A549 (cell line): ENCODE measurements at regions not wholly inside any gene's neighbourhood (a gene's known extent, or its start where the extent isn't known, plus 50 kb on each side); places are given as distances from the start of the nearest gene placed in this dataset.

Source experiments
- ATAC-seq, 2 experiments: fragments of 200-7000 bp in 1 of 2; fragments of >200 bp in 1 of 2; cut with Nextera tagmentation in 1 of 2; cut with Tn5 transposase in 1 of 2; 3 replicates each; pipeline versions ENCODE4 v1.8.0 to v1.9.1; 2018 to 2020; ENCODE audit warnings: mild to moderate bottlenecking in 1 of 2, moderate library complexity in 1 of 2
- CTCF ChIA-PET: fragments of 300-600 bp; sonication (Branson Sonifier 250); formaldehyde crosslinking; extraction: SDS; loops from one replicate; lab custom pipeline; 2021; ENCODE audit warnings: antibody characterized with exemption, inconsistent platforms; lab: Yijun Ruan, JAX
- POLR2A ChIA-PET: fragments of 350-600 bp; formaldehyde crosslinking; extraction: SDS; loops from one replicate; lab custom pipeline; 2021; ENCODE audit warnings: antibody characterized with exemption, inconsistent platforms; lab: Yijun Ruan, JAX
- DNase-seq, 2 experiments: peaks; one replicate each; pipeline versions ENCODE4 v3.0.0 to v3.0.0-alpha.2; 2011 to 2016; ENCODE audit warnings: low read depth in 1 of 2, low spot score in 1 of 2
- FAIRE-seq: peaks from 2 replicates; lab custom pipeline; 2011; peaks lifted over from hg19 to GRCh38; lab: Jason Lieb, UNC
- H3K27ac ChIP-seq, 2 experiments: fragments of >200 bp; sonication (Bioruptor Twin); formaldehyde crosslinking; 3 replicates each; pipeline ENCODE4 v1.5.1; 2016 to 2017
- H3K4me1 ChIP-seq: fragments of >200 bp; sonication (Bioruptor Twin); formaldehyde crosslinking; 3 replicates; pipeline ENCODE4 v1.6.1; 2016
- H3K4me2 ChIP-seq: fragments of >200 bp; sonication (Bioruptor Twin); formaldehyde crosslinking; 3 replicates; pipeline ENCODE4 v1.6.1; 2016
- H3K4me3 ChIP-seq: fragments of >200 bp; sonication (Bioruptor Twin); formaldehyde crosslinking; 3 replicates; pipeline ENCODE4 v1.5.1; 2016
- H3K9me3 ChIP-seq: fragments of >200 bp; sonication (Bioruptor Twin); formaldehyde crosslinking; 3 replicates; pipeline ENCODE4 v1.6.1; 2016
- ATOH8 ChIP-seq: fragments of 250-450 bp; sonication (Bioruptor Pico); IDR thresholded peaks from 2 replicates; pipeline ENCODE4 v1.5.0; 2020; ENCODE audit warnings: low read depth, mild to moderate bottlenecking, moderate library complexity
- CBX8 ChIP-seq: fragments of 200-600 bp; sonication (generic); IDR thresholded peaks from 2 replicates; pipeline ENCODE4 v1.6.1; 2016
- CEBPB ChIP-seq, 2 experiments: fragments of >200 bp in 1 of 2; sonication (Bioruptor Twin) in 1 of 2; formaldehyde crosslinking in 1 of 2; IDR thresholded peaks; 2 replicates each; pipeline ENCODE4 v1.6.1; 2012 to 2016
- CHD2 ChIP-seq: fragments of 150-350 bp; IDR thresholded peaks from 2 replicates; pipeline ENCODE4 v1.6.1; 2014; ENCODE audit warnings: low read length; ENCODE audit not compliant: partially characterized antibody
- CHD4 ChIP-seq: fragments of 200-600 bp; sonication (generic); IDR thresholded peaks from 2 replicates; pipeline ENCODE4 v1.6.1; 2016; ENCODE audit warnings: antibody characterized with exemption, mild to moderate bottlenecking, borderline replicate concordance
- EHF ChIP-seq: fragments of 250-450 bp; sonication (Bioruptor Pico); IDR thresholded peaks from 2 replicates; pipeline ENCODE4 v1.5.0; 2020; ENCODE audit warnings: mild to moderate bottlenecking
- EP300 ChIP-seq, 2 experiments: fragments of >200 bp; sonication (Bioruptor Twin); formaldehyde crosslinking; IDR thresholded peaks; 2 replicates in 1 of 2; 3 replicates in 1 of 2; pipeline ENCODE4 v1.6.1; 2016 to 2017
- FOSL2 ChIP-seq, 2 experiments: fragments of 450-650 bp in 1 of 2; fragments of >200 bp in 1 of 2; sonication (Bioruptor Twin) in 1 of 2; formaldehyde crosslinking; IDR thresholded peaks; 2 replicates each; pipeline versions ENCODE4 v1.5.0 to v1.6.1; 2016 to 2020; ENCODE audit warnings: mild to moderate bottlenecking in 1 of 2, moderate library complexity in 1 of 2
- GATA3 ChIP-seq: IDR thresholded peaks from 2 replicates; pipeline ENCODE4 v1.6.1; 2012; ENCODE audit warnings: borderline replicate concordance
- HMGXB4 ChIP-seq: fragments of 250-450 bp; sonication (Bioruptor Pico); IDR thresholded peaks from 2 replicates; pipeline ENCODE4 v1.5.0; 2021; ENCODE audit warnings: mild to moderate bottlenecking, moderate library complexity, borderline replicate concordance
- HOXA7 ChIP-seq: fragments of 250-450 bp; sonication (Bioruptor Pico); IDR thresholded peaks from 2 replicates; pipeline ENCODE4 v1.5.0; 2020; ENCODE audit warnings: mild to moderate bottlenecking, moderate library complexity
- HOXB13 ChIP-seq: fragments of 250-450 bp; sonication (Bioruptor Pico); IDR thresholded peaks from 2 replicates; pipeline ENCODE4 v1.5.0; 2020; ENCODE audit warnings: low read depth, mild to moderate bottlenecking, moderate library complexity
- HOXB5 ChIP-seq: fragments of 250-450 bp; sonication (Bioruptor Pico); IDR thresholded peaks from 2 replicates; pipeline ENCODE4 v1.5.0; 2020; ENCODE audit warnings: mild to moderate bottlenecking, moderate library complexity
- JUN ChIP-seq, 2 experiments: fragments of >200 bp; sonication (Bioruptor Twin); formaldehyde crosslinking; IDR thresholded peaks; 2 replicates in 1 of 2; 3 replicates in 1 of 2; pipeline ENCODE4 v1.6.1; 2016 to 2017
- KDM1A ChIP-seq: fragments of 200-600 bp; sonication (generic); IDR thresholded peaks from 2 replicates; pipeline ENCODE4 v1.6.1; 2016; ENCODE audit warnings: low read depth, mild to moderate bottlenecking
- KDM5A ChIP-seq: fragments of 200-600 bp; sonication (generic); IDR thresholded peaks from 2 replicates; pipeline ENCODE4 v1.6.1; 2016; ENCODE audit warnings: antibody characterized with exemption, mild to moderate bottlenecking
- MAFK ChIP-seq: fragments of 450-650 bp; IDR thresholded peaks from 2 replicates; pipeline ENCODE4 v1.6.1; 2014; ENCODE audit not compliant: partially characterized antibody
- NR3C1 ChIP-seq: fragments of >200 bp; sonication (Bioruptor Twin); formaldehyde crosslinking; IDR thresholded peaks from 3 replicates; pipeline ENCODE4 v1.6.1; 2017
- PBX3 ChIP-seq: IDR thresholded peaks from 2 replicates; pipeline ENCODE4 v1.6.1; 2012
- PHF8 ChIP-seq: fragments of 200-600 bp; sonication (generic); IDR thresholded peaks from 2 replicates; pipeline ENCODE4 v1.6.1; 2016; ENCODE audit warnings: low read depth, mild to moderate bottlenecking, antibody characterized with exemption, moderate library complexity, borderline replicate concordance
- POLR2A ChIP-seq: IDR thresholded peaks from 2 replicates; pipeline ENCODE4 v1.6.1; 2012; ENCODE audit warnings: mild to moderate bottlenecking, low read length
- POLR2AphosphoS2 ChIP-seq: conservative IDR thresholded peaks from 2 replicates; pipeline ENCODE4 v1.6.1; 2012; ENCODE audit warnings: low read length, improper control_type of control experiment, inconsistent platforms
- RAD21 ChIP-seq, 2 experiments: fragments of >200 bp in 1 of 2; sonication (Bioruptor Twin) in 1 of 2; formaldehyde crosslinking in 1 of 2; IDR thresholded peaks in 1 of 2; conservative IDR thresholded peaks in 1 of 2; 2 replicates in 1 of 2; 3 replicates in 1 of 2; pipeline ENCODE4 v1.6.1; 2012 to 2018; ENCODE audit warnings: inconsistent platforms in 1 of 2
- RCOR1 ChIP-seq: fragments of 150-350 bp; IDR thresholded peaks from 2 replicates; pipeline ENCODE4 v1.6.1; 2014; ENCODE audit warnings: antibody characterized with exemption, low read length, low read depth
- RNF2 ChIP-seq: fragments of 200-600 bp; sonication (generic); IDR thresholded peaks from 2 replicates; pipeline ENCODE4 v1.6.1; 2016; ENCODE audit warnings: low read depth, mild to moderate bottlenecking, antibody characterized with exemption, moderate library complexity, borderline replicate concordance
- SMC3 ChIP-seq: fragments of >200 bp; sonication (Bioruptor Twin); formaldehyde crosslinking; IDR thresholded peaks from 3 replicates; pipeline ENCODE4 v1.6.1; 2018; ENCODE audit warnings: inconsistent platforms
- SREBF2 ChIP-seq: fragments of 450-650 bp; IDR thresholded peaks from 2 replicates; pipeline ENCODE4 v1.6.1; 2014; ENCODE audit warnings: mild to moderate bottlenecking, moderate library complexity
- TP53 ChIP-seq: fragments of 250-450 bp; sonication (Bioruptor Pico); IDR thresholded peaks from 2 replicates; pipeline ENCODE4 v1.5.0; 2021; ENCODE audit warnings: mild to moderate bottlenecking, moderate library complexity
- ZC3H11A ChIP-seq: fragments of 450-650 bp; IDR thresholded peaks from 2 replicates; pipeline ENCODE4 v1.6.1; 2014; ENCODE audit warnings: antibody characterized with exemption, mild to moderate bottlenecking
- ZFP36 ChIP-seq: fragments of 450-650 bp; IDR thresholded peaks from 2 replicates; pipeline ENCODE4 v1.6.1; 2014; ENCODE audit warnings: borderline replicate concordance; ENCODE audit not compliant: partially characterized antibody
- ZNF302 ChIP-seq: fragments of 250-450 bp; sonication (Bioruptor Pico); IDR thresholded peaks from 2 replicates; pipeline ENCODE4 v1.9.0; 2021; ENCODE audit warnings: inconsistent platforms, mild to moderate bottlenecking, moderate library complexity
- WGBS: methylation state at CpG from one replicate; pipeline ENCODE4 v1.1.6; 2017; ENCODE audit errors: missing lambda C conversion rate; 5-methylcytosine and 5-hydroxymethylcytosine counted together

- no peak overlapping the region for H3K4me3 ChIP-seq
- no peaks in the 10 kb centered on the region for H3K9me3 ChIP-seq
- no peak for TF ChIP-seq FOSL2 (IDR thresholded peaks at IDR 0.05)
- TF ChIP-seq FOSL2 (CRISPR knock-in tag; IDR thresholded peaks at IDR 0.05): no peak
- no peak for TF ChIP-seq CHD4
- TF ChIP-seq CHD2: no peak
- no peak for TF ChIP-seq EP300 (IDR thresholded peaks at IDR 0.05)
- no peak for TF ChIP-seq ZC3H11A
- TF ChIP-seq ZFP36: no peak
- TF ChIP-seq HOXA7: no peak
- TF ChIP-seq CEBPB (IDR thresholded peaks at IDR 0.05): no peak
- no peak for TF ChIP-seq ATOH8
- TF ChIP-seq POLR2AphosphoS2: no peak
- TF ChIP-seq RNF2: no peak
- POLR2A ChIA-PET: no interaction called here
- CTCF ChIA-PET: no interaction called here
- no peaks in the 10 kb centered on the region for H3K4me1 ChIP-seq
- no peak overlapping the region for H3K4me2 ChIP-seq
- H3K27ac ChIP-seq: no peak overlapping the region
- DNase-seq (no peak), ATAC-seq (no peak), FAIRE-seq (no peak)
- WGBS: 43% methylated on average over 2 of the region's 2 CpGs
These were observed 246.5 kb downstream of the CPE start for GRCh38 chr4:165625281-165625680.

GRCh38 chr4:165626316-165626715, 246.7 kb upstream of the TLL1 start:
- 44% methylated on average over 4 of the region's 4 CpGs for WGBS
- FAIRE-seq: no peak

GRCh38 chr4:165627128-165627527, 245.9 kb upstream of the TLL1 start:
- FAIRE-seq: no peak
- no peaks in the 10 kb centered on the region for H3K9me3 ChIP-seq
- DNase-seq: no peak
- no peak overlapping the region for H3K4me3 ChIP-seq
- H3K4me1 ChIP-seq: no peaks in the 10 kb centered on the region
- WGBS: 2% methylated on average over 3 of the region's 3 CpGs
- no peak overlapping the region for H3K4me2 ChIP-seq
- no peak for ATAC-seq
- no peak overlapping the region for H3K27ac ChIP-seq
- TF ChIP-seq KDM5A: no peak
- no peak for TF ChIP-seq TP53 (CRISPR knock-in tag)
- no peak for TF ChIP-seq FOSL2 (IDR thresholded peaks at IDR 0.05)
- TF ChIP-seq FOSL2 (CRISPR knock-in tag; IDR thresholded peaks at IDR 0.05): no peak
- POLR2A ChIA-PET: no interaction called here
- CTCF ChIA-PET: no interaction called here

More at GRCh38 chr4:165626316-165626715, 246.7 kb upstream of the TLL1 start:
- ChIA-PET CTCF (no interaction called here), POLR2A (no interaction called here)
- no peak overlapping the region for H3K4me3 ChIP-seq
- no peak for ATAC-seq
- no peaks in the 10 kb centered on the region for H3K4me1 ChIP-seq
- no peak overlapping the region for H3K27ac ChIP-seq
- DNase-seq: no peak
- H3K9me3 ChIP-seq: no peaks in the 10 kb centered on the region
- H3K4me2 ChIP-seq: no peak overlapping the region
- no peak for TF ChIP-seq POLR2AphosphoS2
- TF ChIP-seq FOSL2 (IDR thresholded peaks at IDR 0.05): no peak
- TF ChIP-seq FOSL2 (CRISPR knock-in tag; IDR thresholded peaks at IDR 0.05): no peak
- no peak for TF ChIP-seq RAD21 (conservative IDR thresholded peaks at IDR 0.05 in 1 of 2, IDR thresholded peaks at IDR 0.05 in 1 of 2)
- no peak for TF ChIP-seq HOXA7
- no peak for TF ChIP-seq EHF (CRISPR knock-in tag)
- no peak for TF ChIP-seq CEBPB (IDR thresholded peaks at IDR 0.05)
- TF ChIP-seq ZC3H11A: no peak
- TF ChIP-seq NR3C1: no peak
- no peak for TF ChIP-seq SREBF2
- no peak for TF ChIP-seq RCOR1
- no peak for TF ChIP-seq KDM1A
- TF ChIP-seq TP53 (CRISPR knock-in tag): no peak
- no peak for TF ChIP-seq JUN (IDR thresholded peaks at IDR 0.05)
- TF ChIP-seq PHF8: no peak
- no peak for TF ChIP-seq SMC3

GRCh38 chr4:165627548-165627947, 245.5 kb upstream of the TLL1 start:
- H3K4me2 ChIP-seq: no peak overlapping the region
- ChIA-PET CTCF (no interaction called here), POLR2A (no interaction called here)
- no peak overlapping the region for H3K4me3 ChIP-seq
- H3K27ac ChIP-seq: no peak overlapping the region
- H3K4me1 ChIP-seq: no peaks in the 10 kb centered on the region
- no peaks in the 10 kb centered on the region for H3K9me3 ChIP-seq
- no peak for ATAC-seq
- 38% methylated on average over 5 of the region's 5 CpGs for WGBS
- no peak for DNase-seq
- FAIRE-seq: no peak
- TF ChIP-seq HOXB13 (CRISPR knock-in tag): no peak
- no peak for TF ChIP-seq CBX8
- TF ChIP-seq POLR2A: no peak
- TF ChIP-seq HOXB5 (CRISPR knock-in tag): no peak
- TF ChIP-seq KDM5A: no peak
- no peak for TF ChIP-seq GATA3
- TF ChIP-seq MAFK: no peak
- no peak for TF ChIP-seq RCOR1
- TF ChIP-seq CHD2: no peak
- no peak for TF ChIP-seq ZNF302 (CRISPR knock-in tag)
- TF ChIP-seq PHF8: no peak
- no peak for TF ChIP-seq PBX3
- no peak for TF ChIP-seq HMGXB4 (CRISPR knock-in tag)
